NCI-H82 treated with DMSO at 0.1 percent for 48 hours (cell line): ENCODE measurements at regions not wholly inside any gene's neighbourhood (a gene's known extent, or its start where the extent isn't known, plus 50 kb on each side); places are given as distances from the start of the nearest gene placed in this dataset.
"Not testable (repeated sequence)": the region's sequence is repeated elsewhere in the genome, so short reads cannot be mapped to it uniquely, and the experiment has no call there.

ENCODE experiments used
- DNase-seq: peaks from one replicate; lab custom pipeline; 2025; ENCODE audit not compliant: unreplicated experiment; lab: John Stamatoyannopoulos, UW

- no peak for DNase-seq
Observed at GRCh38 chr2:195364015-195364965, 292.7 kb upstream of the SLC39A10 start.

- no peak for DNase-seq
Observed at GRCh38 chr2:195363496-195363895, 293.5 kb upstream of the SLC39A10 start.

GRCh38 chr2:195360242-195360641 is 296.8 kb upstream of the SLC39A10 start:
- no peak for DNase-seq

- DNase-seq: no peak
Observed at GRCh38 chr2:195359043-195359735, 297.8 kb upstream of the SLC39A10 start.

GRCh38 chr2:195356920-195357440 is 300.0 kb upstream of the SLC39A10 start:
- no peak for DNase-seq

- DNase-seq: no peak
Observed at GRCh38 chr2:195356026-195356425, 301.0 kb upstream of the SLC39A10 start.

- DNase-seq: no peak
Observed at GRCh38 chr2:195352581-195352980, 304.4 kb upstream of the SLC39A10 start.

GRCh38 chr2:195343942-195344530 is 313.0 kb upstream of the SLC39A10 start:
- no peak for DNase-seq

GRCh38 chr2:195343540-195343939 is 313.5 kb upstream of the SLC39A10 start:
- DNase-seq: no peak

- no peak for DNase-seq
Observed at GRCh38 chr2:195342061-195342460, 315.0 kb upstream of the SLC39A10 start.

- DNase-seq: no peak
Observed at GRCh38 chr2:195338856-195339255, 318.2 kb upstream of the SLC39A10 start.

- DNase-seq: no peak
Observed at GRCh38 chr2:195337597-195337996, 319.4 kb upstream of the SLC39A10 start.

- no peak for DNase-seq
Observed at GRCh38 chr2:195333869-195334268, 323.2 kb upstream of the SLC39A10 start.

GRCh38 chr2:195331966-195332365 is 325.1 kb upstream of the SLC39A10 start:
- DNase-seq: no peak

GRCh38 chr2:195331129-195331528 is 325.9 kb upstream of the SLC39A10 start:
- DNase-seq: no peak

GRCh38 chr2:195330513-195330956 is 326.5 kb upstream of the SLC39A10 start:
- DNase-seq: no peak

- not testable (repeated sequence) for DNase-seq
Observed at GRCh38 chr2:195329784-195330183, 327.2 kb upstream of the SLC39A10 start.

GRCh38 chr2:195326537-195326936 is 330.5 kb upstream of the SLC39A10 start:
- no peak for DNase-seq

- no peak for DNase-seq
Observed at GRCh38 chr2:195322324-195322723, 334.7 kb upstream of the SLC39A10 start.

GRCh38 chr2:195320413-195320973 is 336.5 kb upstream of the SLC39A10 start:
- no peak for DNase-seq
